HG03060 (cell line): ENCODE measurements at regions not wholly inside any gene's neighbourhood (a gene's known extent, or its start where the extent isn't known, plus 50 kb on each side); places are given as distances from the start of the nearest gene placed in this dataset.

ENCODE experiments used
- ATAC-seq: cut with Tn5 transposase; IDR thresholded peaks from one replicate; pipeline ENCODE4 v1.9.1; 2021; ENCODE audit warnings: low read depth, moderate number of reproducible peaks; ENCODE audit not compliant: unreplicated experiment

DNA sequence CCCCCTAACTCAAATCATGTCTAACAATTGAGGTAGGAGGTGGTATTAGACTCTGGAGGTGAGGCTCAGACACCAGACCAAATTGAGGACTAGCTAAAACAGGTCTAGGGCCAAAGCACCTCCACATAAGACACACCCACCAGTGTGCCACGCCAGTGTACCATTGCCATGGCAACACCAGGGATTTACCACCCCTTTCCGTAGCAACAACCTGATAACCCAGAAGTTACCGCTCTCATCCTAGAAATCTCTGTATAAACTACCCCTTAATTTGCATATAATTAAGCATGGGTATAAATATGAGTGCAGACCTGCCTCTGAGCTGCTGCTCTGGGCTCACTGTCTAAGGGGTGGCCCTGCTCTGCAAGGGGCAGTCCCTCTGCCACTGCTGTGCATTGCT lies 57.4 kb upstream of the PPP2R5C start:
- ATAC-seq: no peak

- no peak for ATAC-seq
Observed at GRCh38 chr14:101705733-101706508, 55.6 kb upstream of the PPP2R5C start.

- no peak for ATAC-seq
Observed at GRCh38 chr14:101706509-101707067, 54.9 kb upstream of the PPP2R5C start.

DNA sequence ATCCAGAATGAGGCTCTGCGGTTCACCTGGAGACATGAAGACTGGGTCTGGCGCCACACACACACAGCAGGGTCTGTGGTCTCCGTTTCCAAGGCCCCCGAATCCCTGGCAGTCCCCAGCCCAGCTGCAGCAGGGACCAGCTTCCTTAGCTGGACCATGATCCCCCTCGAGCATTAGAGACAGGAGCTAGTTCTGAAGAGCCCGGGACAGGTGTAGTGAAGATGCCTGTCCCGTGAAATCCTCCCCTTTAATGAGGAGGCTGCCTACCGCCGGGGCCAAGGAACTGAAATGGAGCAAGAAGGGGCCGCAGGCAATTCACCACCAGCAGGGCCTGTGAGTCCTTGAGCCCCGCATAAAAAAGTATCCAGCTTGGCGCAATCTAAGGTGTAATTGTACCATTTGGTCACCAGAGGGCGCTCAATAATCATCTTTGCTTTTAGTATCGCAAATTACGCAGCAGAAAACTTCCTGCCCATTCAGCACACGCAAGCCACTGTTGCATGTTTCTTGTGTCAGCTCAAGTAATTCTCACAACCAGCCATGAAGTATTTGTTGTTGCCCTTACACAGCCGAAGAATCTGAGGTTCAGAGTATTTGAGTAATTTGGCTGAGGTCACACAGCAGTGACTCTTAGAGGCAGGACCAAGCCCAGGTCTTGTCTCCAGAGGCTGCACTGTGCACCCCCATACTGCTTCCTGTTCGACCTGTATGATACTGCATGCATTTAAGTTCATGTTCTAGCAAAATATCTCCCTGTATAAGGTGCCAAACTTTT lies 54.3 kb upstream of the PPP2R5C start:
- no peak for ATAC-seq

- ATAC-seq: no peak
Observed at GRCh38 chr14:101707863-101708620, 53.5 kb upstream of the PPP2R5C start.

- no peak for ATAC-seq
Observed at GRCh38 chr14:101708853-101709532, 52.5 kb upstream of the PPP2R5C start.

GRCh38 chr14:101709533-101709881 lies 52.0 kb upstream of the PPP2R5C start:
- no peak for ATAC-seq

DNA sequence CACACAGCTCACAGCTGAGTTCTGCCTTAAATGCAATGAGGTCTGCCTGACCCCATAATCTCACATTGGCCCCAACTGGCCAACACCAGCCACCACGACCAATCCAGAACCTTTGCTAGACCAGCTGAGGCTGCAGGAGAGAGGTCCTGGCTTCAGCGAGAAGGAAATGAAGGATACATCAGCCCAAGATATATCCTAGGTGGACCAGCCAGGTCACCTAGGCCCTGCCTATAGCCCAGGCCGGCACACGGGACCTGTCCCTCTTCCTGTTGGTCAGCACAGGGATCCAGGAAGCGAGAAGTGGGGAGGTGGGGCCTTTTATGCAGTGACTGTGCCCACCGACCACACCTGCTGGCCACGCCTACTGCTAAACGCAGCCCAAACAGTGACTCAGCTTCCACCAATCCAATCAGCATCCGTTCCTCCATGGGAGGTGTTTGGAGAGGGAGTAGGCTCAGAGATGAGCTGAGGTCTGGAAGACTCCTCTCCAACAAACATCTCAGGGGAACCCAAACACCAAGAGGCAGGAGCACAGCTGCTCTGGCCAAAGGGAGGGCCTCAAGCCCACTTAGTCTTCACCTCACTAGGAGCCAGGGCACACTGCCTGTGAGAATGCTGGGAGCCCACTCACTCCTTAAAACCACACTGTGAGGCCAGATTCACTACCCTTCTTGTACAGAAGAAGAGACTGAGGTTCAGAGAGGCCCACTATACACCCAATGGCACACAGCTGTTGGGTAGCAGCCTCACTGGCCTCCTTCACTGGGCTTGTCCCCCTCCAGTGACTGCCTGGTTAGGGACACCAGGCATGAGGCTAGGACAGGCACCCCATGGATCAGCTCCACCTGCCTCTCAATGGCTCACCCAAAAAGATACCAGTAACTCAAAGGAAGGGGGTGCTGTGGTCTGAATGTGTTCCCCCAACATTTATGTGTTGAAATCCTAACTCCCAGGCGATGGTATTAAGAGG lies 51.3 kb upstream of the PPP2R5C start:
- no peak for ATAC-seq

DNA sequence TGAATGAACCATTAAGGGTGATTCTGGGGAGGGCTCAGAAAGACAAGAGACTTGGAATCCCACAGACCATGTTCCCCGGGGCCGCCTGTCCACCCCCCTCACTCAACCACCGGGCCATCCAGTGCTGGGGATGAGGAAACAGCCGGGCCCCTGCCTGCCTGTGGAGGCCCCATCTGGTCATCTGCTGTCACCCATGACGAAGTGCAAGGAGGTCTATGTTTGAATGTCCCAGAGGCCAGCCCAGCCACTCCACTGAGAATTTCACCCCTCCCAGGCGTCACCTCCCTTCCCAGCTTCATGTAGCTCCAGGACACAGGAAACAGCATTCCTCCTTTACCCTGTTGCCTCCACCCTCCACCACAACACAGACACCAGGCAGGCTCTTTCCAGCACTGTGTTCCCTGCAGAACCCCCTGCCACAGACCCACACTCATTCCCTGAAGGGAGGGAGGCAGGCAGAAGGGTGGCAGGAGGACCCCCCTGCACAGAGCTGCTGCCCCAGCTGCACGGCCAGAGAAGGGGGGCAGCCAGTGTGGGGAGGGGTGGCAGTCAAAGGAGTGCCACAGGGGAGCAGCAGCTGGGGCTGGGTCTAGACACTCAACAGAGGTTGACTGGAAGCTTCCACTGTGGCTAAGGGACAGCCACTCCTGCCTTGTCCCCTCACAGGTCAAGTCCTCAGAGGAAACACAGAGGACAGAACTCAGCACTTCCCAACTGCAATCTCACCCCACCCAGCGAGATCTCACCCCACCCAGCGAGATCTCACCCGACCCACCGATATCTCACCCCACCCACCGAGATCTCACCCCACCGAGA lies 50.3 kb upstream of the PPP2R5C start:
- no peak for ATAC-seq
